Ectodermal cell (in vitro differentiated cells): ENCODE measurements at regions not wholly inside any gene's neighbourhood (a gene's known extent, or its start where the extent isn't known, plus 50 kb on each side); places are given as distances from the start of the nearest gene placed in this dataset.

Experiments
- H3K27ac ChIP-seq: 2 replicates; pipeline ENCODE4 v1.7.0; 2013; ENCODE audit warnings: mild to moderate bottlenecking, low read depth, low read length; ENCODE audit not compliant: insufficient read depth, poor library complexity, severe bottlenecking
- H3K27me3 ChIP-seq: 2 replicates; pipeline ENCODE4 v1.7.0; 2013; ENCODE audit warnings: mild to moderate bottlenecking, low read length; ENCODE audit not compliant: insufficient read depth, control insufficient read depth, poor library complexity, severe bottlenecking
- H3K36me3 ChIP-seq: one replicate; pipeline ENCODE4 v1.7.0; 2013; ENCODE audit warnings: low read length; ENCODE audit not compliant: control insufficient read depth, insufficient read depth
- H3K4me1 ChIP-seq: one replicate; pipeline ENCODE4 v1.7.0; 2013; ENCODE audit warnings: low read length; ENCODE audit not compliant: control insufficient read depth, insufficient read depth
- H3K4me3 ChIP-seq: 2 replicates; pipeline ENCODE4 v1.7.0; 2013; ENCODE audit warnings: low read depth, low read length, control low read depth; ENCODE audit not compliant: insufficient read depth
- H3K9me3 ChIP-seq: 2 replicates; pipeline ENCODE4 v1.7.0; 2013; ENCODE audit warnings: mild to moderate bottlenecking, low read length, moderate library complexity; ENCODE audit not compliant: control insufficient read depth
- WGBS, 2 experiments: methylation state at CpG; one replicate each; pipeline ENCODE4 v1.1.7; 2013; ENCODE audit warnings: missing lambda C conversion rate in 2 of 2; 5-methylcytosine and 5-hydroxymethylcytosine counted together

DNA sequence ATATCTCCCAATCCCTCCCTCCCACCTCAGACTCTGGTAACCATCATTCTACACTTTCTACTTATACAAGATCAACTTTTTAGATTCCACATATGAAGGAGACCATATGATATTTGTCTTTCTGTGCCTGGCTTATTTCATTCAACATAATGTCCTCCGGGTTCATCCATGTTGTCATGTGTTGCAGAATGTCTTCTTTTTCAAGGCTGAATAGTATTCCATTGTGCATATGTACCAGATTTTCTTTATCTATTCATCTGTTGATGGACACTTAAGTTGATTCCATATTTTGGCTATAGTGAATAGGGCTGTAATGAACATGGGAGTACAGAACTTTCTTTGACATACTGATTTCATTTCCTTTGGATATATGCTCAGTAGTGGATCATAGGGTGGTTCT is 78.9 kb upstream of the MAP1B start:
- Histone ChIP-seq H3K4me3 (no peak overlapping the region), H3K36me3 (no peaks in the 10 kb centered on the region), H3K9me3 (no peaks in the 10 kb centered on the region), H3K27me3 (no peaks in the 10 kb centered on the region), H3K4me1 (peaks cover 6% of the 10 kb centered on the region), H3K27ac (no peak overlapping the region)
- 100% methylated on average over 1 of the region's 1 CpG for WGBS, 2 experiments

DNA sequence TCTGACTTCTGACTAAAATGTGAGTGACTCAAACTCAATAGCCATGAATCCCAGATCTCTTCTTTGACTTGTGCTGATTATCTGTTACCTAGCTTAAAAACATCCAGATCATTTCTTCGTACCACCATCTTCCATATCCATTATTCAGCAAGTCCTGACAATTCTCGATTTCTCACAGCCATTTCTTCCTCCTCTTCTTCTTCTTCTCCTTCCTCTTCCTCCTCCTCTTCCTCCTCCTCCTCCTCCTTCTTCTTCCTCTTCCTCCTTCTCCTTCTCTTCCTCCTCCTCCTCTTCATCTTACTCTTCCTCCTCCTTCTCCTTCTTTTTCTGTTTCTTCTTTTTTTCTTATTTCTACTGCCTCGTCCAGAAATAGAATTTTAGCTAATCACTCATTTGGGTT is 77.0 kb upstream of the MAP1B start:
- no peak overlapping the region for H3K4me3 ChIP-seq
- H3K27me3 ChIP-seq, result no peaks in the 10 kb centered on the region
- peaks cover 22% of the 10 kb centered on the region for H3K4me1 ChIP-seq
- no peaks in the 10 kb centered on the region for H3K9me3 ChIP-seq
- H3K36me3 ChIP-seq, result no peaks in the 10 kb centered on the region
- WGBS, 2 experiments, result 94 to 97% methylated on average over 3 of the region's 3 CpGs
- no peak overlapping the region for H3K27ac ChIP-seq

DNA sequence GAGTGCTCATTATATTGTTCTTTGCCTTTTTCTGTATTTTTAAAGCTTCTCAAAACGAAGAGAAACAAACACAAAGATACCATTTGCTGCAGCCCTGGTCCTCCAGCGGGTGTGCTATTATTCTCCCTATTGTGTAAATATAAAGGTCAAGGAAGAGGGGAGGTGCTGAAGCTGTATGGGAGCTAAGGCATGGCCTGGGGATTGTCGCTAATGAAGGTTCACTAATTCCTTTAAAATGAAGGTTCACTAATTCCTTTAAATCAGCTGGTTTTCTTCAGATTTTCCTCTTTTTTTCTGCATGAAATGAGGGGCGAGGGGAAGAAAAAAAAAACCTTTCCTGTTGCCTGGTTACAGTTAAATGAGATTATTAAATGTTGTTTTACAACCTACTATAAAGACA is 74.5 kb upstream of the MAP1B start:
- H3K27me3 ChIP-seq, result no peaks in the 10 kb centered on the region
- no peak overlapping the region for H3K4me3 ChIP-seq
- 0% methylated on average over 3 of the region's 4 CpGs for WGBS, 2 experiments
- H3K9me3 ChIP-seq, result no peaks in the 10 kb centered on the region
- peaks cover 43% of the 10 kb centered on the region for H3K4me1 ChIP-seq
- no peaks in the 10 kb centered on the region for H3K36me3 ChIP-seq
- H3K27ac ChIP-seq, result no peak overlapping the region

DNA sequence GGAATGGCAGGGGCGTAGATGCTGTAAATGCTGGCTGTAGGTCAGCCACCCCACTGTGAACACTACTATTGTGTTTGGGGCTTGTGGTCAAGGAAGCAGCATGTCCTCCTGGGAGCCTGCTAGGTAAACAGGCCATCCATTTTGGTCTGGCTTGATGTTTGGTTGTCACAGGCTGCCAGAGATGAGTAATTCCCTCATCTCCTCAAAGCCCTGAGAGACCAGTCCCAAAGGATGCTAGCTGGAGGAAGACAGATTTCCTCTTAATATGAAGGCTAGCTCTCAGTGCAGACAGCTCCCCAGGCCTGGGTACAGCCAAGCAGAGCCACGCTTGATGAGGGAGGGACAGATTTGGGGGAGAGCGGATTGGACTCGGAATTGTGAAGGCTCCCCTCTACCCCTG is 72.5 kb upstream of the MAP1B start:
- 76 to 79% methylated on average over 4 of the region's 4 CpGs for WGBS, 2 experiments
- H3K4me1 ChIP-seq, result peaks cover 44% of the 10 kb centered on the region
- H3K27me3 ChIP-seq, result no peaks in the 10 kb centered on the region

DNA sequence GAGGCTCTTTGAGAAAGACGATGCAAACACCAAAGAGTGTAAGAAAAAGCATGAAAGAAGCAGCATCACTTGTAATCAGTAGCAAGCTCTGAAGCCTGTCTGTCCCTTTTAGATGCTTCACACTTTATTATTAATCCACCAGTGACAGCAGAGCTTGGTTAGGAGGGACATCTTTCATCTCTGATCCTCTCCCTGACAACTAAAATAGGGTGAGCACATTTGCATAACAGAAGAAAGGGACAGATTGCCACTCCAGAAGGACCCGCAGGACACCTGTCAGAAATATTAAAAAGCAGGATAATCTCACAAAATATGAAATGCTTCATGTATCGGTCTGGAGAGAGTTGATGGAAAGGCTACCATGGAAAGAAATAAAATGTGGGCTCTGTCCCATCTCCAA is 71.4 kb upstream of the MAP1B start:
- no peaks in the 10 kb centered on the region for H3K36me3 ChIP-seq
- H3K4me1 ChIP-seq, result peaks cover 55% of the 10 kb centered on the region
- WGBS, 2 experiments, result 85 to 91% methylated on average over 3 of the region's 3 CpGs
- H3K27ac ChIP-seq, result peak overlapping the region; percentile 2
- H3K27me3 ChIP-seq, result no peaks in the 10 kb centered on the region
- no peaks in the 10 kb centered on the region for H3K9me3 ChIP-seq
- H3K4me3 ChIP-seq, result no peak overlapping the region

More for the DNA sequence above, 72.5 kb upstream of the MAP1B start:
- Histone ChIP-seq H3K27ac (no peak overlapping the region), H3K4me3 (no peak overlapping the region), H3K36me3 (no peaks in the 10 kb centered on the region), H3K9me3 (no peaks in the 10 kb centered on the region)

DNA sequence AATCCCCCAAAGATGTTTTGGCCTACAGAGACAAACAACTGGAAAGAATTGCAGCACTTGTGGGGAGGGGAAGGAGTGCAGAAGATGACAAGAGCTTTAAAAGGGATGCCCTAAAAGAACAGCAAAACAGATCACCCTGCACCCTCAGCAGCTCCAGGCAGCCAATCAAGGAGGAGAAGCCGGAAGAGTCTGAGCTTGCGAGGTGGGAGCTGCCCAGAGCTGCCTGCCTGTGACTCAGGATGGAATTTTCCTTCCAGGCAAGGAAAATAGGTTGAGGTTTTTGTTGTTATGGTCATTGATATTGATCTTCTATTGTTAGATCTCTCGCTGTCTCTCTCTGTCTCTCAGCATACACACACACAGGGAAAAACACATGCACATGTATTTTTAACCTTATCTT is 70.3 kb upstream of the MAP1B start:
- Histone ChIP-seq H3K4me3 (no peak overlapping the region), H3K27ac (no peak overlapping the region), H3K27me3 (no peaks in the 10 kb centered on the region), H3K36me3 (no peaks in the 10 kb centered on the region), H3K4me1 (peaks cover 59% of the 10 kb centered on the region), H3K9me3 (no peaks in the 10 kb centered on the region)
- 29 to 52% methylated on average over 3 of the region's 3 CpGs for WGBS, 2 experiments

DNA sequence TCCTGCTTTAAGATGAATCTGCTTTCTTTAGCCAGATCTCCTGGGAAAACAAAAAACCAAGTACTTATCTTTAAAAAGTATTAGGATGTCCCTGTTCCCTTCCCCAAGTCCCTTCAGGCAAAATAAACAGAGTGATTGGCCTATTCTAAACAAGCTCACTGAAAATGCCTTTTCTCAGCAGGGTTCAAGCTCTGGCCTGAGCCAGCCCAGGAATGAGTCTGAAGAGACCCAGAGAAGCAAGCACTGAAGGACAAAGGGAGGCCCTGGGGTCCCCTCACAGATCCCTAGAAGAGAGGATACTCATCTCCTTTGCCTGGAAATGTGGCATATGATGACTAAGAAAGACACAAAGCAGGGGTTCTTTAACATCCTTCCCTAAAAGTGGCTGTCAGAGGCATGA is 66.8 kb upstream of the MAP1B start:
- peaks cover 34% of the 10 kb centered on the region for H3K4me1 ChIP-seq
- H3K9me3 ChIP-seq, result no peaks in the 10 kb centered on the region
- H3K4me3 ChIP-seq, result no peak overlapping the region
- H3K27ac ChIP-seq, result no peak overlapping the region
- no peaks in the 10 kb centered on the region for H3K36me3 ChIP-seq
- no peaks in the 10 kb centered on the region for H3K27me3 ChIP-seq

DNA sequence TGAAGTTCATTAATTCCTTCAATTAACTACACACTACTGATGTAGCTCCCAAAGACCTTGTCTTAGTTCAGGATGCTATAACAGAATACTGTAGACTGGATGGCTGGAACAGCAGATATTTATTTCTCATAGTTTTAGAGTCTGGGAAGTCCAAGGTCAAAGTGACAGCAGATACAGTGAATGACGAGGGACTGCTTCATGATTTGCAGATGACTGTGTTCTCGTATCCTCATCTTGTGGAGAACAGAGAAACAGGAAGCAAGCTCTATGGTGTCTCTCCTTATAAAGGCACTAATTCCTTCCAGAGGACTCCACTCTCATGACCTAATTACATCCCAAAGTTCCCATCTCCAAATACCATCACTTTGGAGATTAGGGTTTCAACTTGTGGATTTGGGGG is 65.6 kb upstream of the MAP1B start:
- H3K36me3 ChIP-seq, result no peaks in the 10 kb centered on the region
- H3K27me3 ChIP-seq, result no peaks in the 10 kb centered on the region
- H3K4me1 ChIP-seq, result peaks cover 24% of the 10 kb centered on the region
- H3K27ac ChIP-seq, result no peak overlapping the region
- no peaks in the 10 kb centered on the region for H3K9me3 ChIP-seq
- H3K4me3 ChIP-seq, result no peak overlapping the region
- 92 to 93% methylated on average over 2 of the region's 2 CpGs for WGBS, 2 experiments

DNA sequence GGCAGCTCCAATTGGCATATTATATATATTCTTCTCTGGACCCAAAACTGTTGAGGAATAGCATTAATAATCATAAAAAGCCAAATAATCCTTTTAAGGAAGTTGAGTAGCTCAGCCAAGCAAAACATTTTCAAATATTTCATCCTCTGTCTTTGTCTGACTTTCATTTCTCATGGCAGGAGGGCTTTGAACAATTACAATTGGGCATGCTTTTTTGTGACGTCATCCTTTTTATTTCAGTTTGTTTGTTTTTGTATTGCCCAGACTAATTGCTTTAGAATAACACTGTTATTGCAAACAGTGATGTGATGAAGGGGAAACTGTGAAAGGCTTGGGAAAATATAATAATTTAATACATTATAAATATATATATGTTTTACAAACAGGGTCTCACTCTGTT is 65.2 kb upstream of the MAP1B start:
- Histone ChIP-seq H3K27me3 (no peaks in the 10 kb centered on the region), H3K4me3 (no peak overlapping the region), H3K4me1 (peaks cover 19% of the 10 kb centered on the region), H3K27ac (no peak overlapping the region), H3K9me3 (no peaks in the 10 kb centered on the region), H3K36me3 (no peaks in the 10 kb centered on the region)
- WGBS, 2 experiments, result 100% methylated on average over 1 of the region's 1 CpG

DNA sequence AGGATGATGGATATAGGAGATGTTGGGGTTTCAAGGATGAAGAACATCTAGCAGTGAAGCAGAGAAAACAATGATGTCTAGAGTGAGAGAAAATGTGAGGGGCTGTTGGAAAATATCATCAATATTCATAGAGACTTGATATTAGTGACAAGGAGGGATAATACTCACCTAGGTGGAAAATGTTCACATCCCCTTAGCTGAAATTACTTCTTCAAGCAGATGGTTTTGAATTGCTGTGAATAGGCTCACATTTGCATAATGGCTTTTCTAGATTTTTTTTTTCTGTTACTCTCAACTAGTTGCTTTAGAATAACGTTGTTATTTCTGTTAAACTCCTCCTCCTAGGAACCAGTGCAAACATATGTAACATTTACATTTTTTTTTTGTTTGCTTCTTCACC is 61.6 kb upstream of the MAP1B start:
- Histone ChIP-seq H3K27ac (no peak overlapping the region), H3K4me1 (peaks cover 5% of the 10 kb centered on the region), H3K4me3 (no peak overlapping the region)

DNA sequence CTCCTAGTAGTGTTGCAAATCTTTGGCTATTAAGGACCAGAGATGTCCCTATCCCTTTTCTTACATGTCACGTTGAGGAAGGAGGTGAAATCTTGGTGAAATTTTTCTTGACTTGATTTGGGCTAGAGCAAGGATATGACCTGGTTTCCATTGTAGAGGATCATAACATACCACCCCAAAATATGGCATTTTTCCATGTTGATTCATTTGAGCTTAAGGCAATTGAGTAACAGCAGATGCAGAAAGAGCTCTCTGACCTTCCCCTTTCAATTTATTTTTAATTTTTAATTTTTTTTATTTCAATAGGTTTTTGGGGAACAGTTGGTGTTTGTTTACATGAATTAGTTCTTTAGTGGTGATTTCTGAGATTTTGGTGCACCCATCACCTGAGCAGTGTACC is 61.2 kb upstream of the MAP1B start:
- peaks cover 4% of the 10 kb centered on the region for H3K4me1 ChIP-seq
- no peaks in the 10 kb centered on the region for H3K36me3 ChIP-seq
- H3K4me3 ChIP-seq, result no peak overlapping the region
- no peaks in the 10 kb centered on the region for H3K27me3 ChIP-seq
- no peak overlapping the region for H3K27ac ChIP-seq
- WGBS, 2 experiments, result 100% methylated on average over 1 of the region's 1 CpG; no CpG with 5 or more reads in 1 of the 2 experiments
- H3K9me3 ChIP-seq, result no peaks in the 10 kb centered on the region

More for the DNA sequence above, 61.6 kb upstream of the MAP1B start:
- no peaks in the 10 kb centered on the region for H3K27me3 ChIP-seq
- WGBS, 2 experiments, result 67 to 100% methylated on average over 1 of the region's 1 CpG
- no peaks in the 10 kb centered on the region for H3K9me3 ChIP-seq
- H3K36me3 ChIP-seq, result no peaks in the 10 kb centered on the region
